Osteoblast (primary cell): ENCODE measurements at regions not wholly inside any gene's neighbourhood (a gene's known extent, or its start where the extent isn't known, plus 50 kb on each side); places are given as distances from the start of the nearest gene placed in this dataset.

ENCODE experiments used
- DNase-seq: peaks from one replicate; pipeline ENCODE4 v3.0.0; 2011; ENCODE audit warnings: low spot score, mixed read lengths; ENCODE audit not compliant: insufficient read length; ENCODE audit errors: missing footprints
- H2AFZ ChIP-seq: 2 replicates; pipeline ENCODE4 v1.6.0; 2011; ENCODE audit warnings: mild to moderate bottlenecking, low read length
- H3K27ac ChIP-seq: 2 replicates; pipeline ENCODE4 v1.5.1; 2011; ENCODE audit warnings: mild to moderate bottlenecking, low read depth, low read length, moderate library complexity
- H3K27me3 ChIP-seq: 2 replicates; pipeline ENCODE4 v1.6.0; 2012; ENCODE audit warnings: mild to moderate bottlenecking, control low read depth, inconsistent platforms, low read length, moderate library complexity; ENCODE audit not compliant: insufficient read depth
- H3K36me3 ChIP-seq: 2 replicates; pipeline ENCODE4 v1.5.1; 2011; ENCODE audit warnings: mild to moderate bottlenecking, low read length, control low read depth, moderate library complexity; ENCODE audit not compliant: insufficient read depth
- H3K4me1 ChIP-seq: 2 replicates; pipeline ENCODE4 v1.5.1; 2011; ENCODE audit warnings: mild to moderate bottlenecking, low read length, control low read depth, moderate library complexity; ENCODE audit not compliant: insufficient read depth
- H3K4me2 ChIP-seq: 2 replicates; pipeline ENCODE4 v1.6.0; 2011; ENCODE audit warnings: mild to moderate bottlenecking, low read length; ENCODE audit not compliant: insufficient read depth
- H3K4me3 ChIP-seq: fragments of 200-600 bp; sonication (generic); 3 replicates; pipeline ENCODE4 v1.5.1; 2012; ENCODE audit warnings: mild to moderate bottlenecking, low read length, inconsistent platforms; ENCODE audit not compliant: insufficient read depth
- H3K79me2 ChIP-seq: 2 replicates; pipeline ENCODE4 v1.6.0; 2012; ENCODE audit warnings: mild to moderate bottlenecking, low read length, control low read depth, inconsistent platforms; ENCODE audit not compliant: insufficient read depth
- H3K9me3 ChIP-seq: 2 replicates; pipeline ENCODE4 v1.5.1; 2011; ENCODE audit warnings: low read depth, low read length, control low read depth
- H4K20me1 ChIP-seq: 2 replicates; pipeline ENCODE4 v1.6.0; 2012; ENCODE audit warnings: mild to moderate bottlenecking, low read length, control low read depth; ENCODE audit not compliant: insufficient read depth
- TF ChIP-seq, protein P1 (sequence below): IDR thresholded peaks from 2 replicates; pipeline ENCODE4 v1.5.1; 2011; ENCODE audit warnings: mild to moderate bottlenecking, low read depth, low read length, moderate library complexity; ENCODE audit errors: extremely low read depth

DNA sequence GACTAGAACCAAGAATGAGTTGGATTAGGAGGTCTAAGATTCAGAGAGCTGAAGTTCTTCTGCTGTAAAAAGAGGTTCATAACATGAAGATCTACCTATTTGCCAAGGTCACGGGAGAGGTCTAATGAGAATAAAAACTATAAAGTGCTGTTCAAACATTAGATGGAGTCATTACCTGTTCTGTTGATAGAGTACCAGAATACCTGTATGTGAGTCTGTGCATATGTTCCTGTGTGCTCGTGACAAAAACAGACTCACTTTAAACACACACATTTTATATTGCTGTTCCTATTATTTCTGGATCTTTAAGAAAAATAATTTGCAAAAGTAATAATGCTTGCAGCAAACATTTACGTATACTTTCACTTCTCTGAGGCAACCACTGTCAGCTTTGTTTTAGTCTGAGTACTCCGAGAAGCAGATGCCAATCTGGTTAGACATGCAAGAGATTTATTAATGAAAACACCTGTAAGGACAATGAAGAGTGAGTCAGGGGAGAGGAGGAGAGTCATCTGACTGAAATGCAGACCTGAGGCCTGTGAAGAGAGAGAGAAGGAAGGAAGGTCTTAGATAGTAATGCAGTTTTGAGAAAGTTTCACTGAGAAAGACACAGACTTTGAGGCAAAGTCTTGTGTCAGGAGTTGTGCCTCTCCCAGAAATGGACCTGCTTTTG is 221.2 kb downstream of the SQOR start:
- Histone ChIP-seq H2AFZ (no peak overlapping the region), H3K4me1 (no peaks in the 10 kb centered on the region), H4K20me1 (no peaks in the 10 kb centered on the region), H3K79me2 (no peaks in the 10 kb centered on the region), H3K27ac (no peak overlapping the region), H3K9me3 (no peaks in the 10 kb centered on the region), H3K36me3 (no peaks in the 10 kb centered on the region), H3K27me3 (no peaks in the 10 kb centered on the region), H3K4me2 (no peak overlapping the region), H3K4me3 (no peak overlapping the region)
- peak; percentile 14 for DNase-seq
- TF ChIP-seq, protein P1, sequence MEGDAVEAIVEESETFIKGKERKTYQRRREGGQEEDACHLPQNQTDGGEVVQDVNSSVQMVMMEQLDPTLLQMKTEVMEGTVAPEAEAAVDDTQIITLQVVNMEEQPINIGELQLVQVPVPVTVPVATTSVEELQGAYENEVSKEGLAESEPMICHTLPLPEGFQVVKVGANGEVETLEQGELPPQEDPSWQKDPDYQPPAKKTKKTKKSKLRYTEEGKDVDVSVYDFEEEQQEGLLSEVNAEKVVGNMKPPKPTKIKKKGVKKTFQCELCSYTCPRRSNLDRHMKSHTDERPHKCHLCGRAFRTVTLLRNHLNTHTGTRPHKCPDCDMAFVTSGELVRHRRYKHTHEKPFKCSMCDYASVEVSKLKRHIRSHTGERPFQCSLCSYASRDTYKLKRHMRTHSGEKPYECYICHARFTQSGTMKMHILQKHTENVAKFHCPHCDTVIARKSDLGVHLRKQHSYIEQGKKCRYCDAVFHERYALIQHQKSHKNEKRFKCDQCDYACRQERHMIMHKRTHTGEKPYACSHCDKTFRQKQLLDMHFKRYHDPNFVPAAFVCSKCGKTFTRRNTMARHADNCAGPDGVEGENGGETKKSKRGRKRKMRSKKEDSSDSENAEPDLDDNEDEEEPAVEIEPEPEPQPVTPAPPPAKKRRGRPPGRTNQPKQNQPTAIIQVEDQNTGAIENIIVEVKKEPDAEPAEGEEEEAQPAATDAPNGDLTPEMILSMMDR, result no peak

DNA sequence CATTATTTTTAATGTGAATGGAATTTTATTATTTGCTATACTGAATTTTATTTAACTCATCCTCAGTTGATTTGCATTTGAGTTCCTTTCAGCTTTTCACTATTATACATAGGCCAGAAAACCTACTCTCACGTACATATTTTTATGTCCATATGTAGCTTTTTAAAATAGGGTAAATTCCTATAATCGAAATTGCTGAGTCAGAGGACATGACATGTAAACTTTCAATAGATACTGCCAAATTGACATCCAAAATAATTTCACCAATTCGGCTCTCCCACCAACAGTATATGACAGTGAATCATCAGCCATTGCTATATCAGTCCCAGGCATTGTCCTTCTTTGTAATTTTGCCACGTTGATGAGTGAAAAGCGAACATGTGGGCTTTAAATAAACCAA is 222.5 kb downstream of the SQOR start:
- TF ChIP-seq, protein P1, result no peak
- H3K27me3 ChIP-seq, result no peaks in the 10 kb centered on the region
- H3K9me3 ChIP-seq, result no peaks in the 10 kb centered on the region
- H3K4me1 ChIP-seq, result no peaks in the 10 kb centered on the region
- no peaks in the 10 kb centered on the region for H3K36me3 ChIP-seq
- no peak overlapping the region for H2AFZ ChIP-seq
- H3K4me3 ChIP-seq, result no peak overlapping the region
- no peak overlapping the region for H3K27ac ChIP-seq
- H3K4me2 ChIP-seq, result no peak overlapping the region
- no peak for DNase-seq
- no peaks in the 10 kb centered on the region for H3K79me2 ChIP-seq
- no peaks in the 10 kb centered on the region for H4K20me1 ChIP-seq

- no peaks in the 10 kb centered on the region for H3K4me1 ChIP-seq
Observed at GRCh38 chr15:45858491-45858890, 223.7 kb downstream of the SQOR start.

GRCh38 chr15:45862034-45862433 is 227.2 kb downstream of the SQOR start:
- H3K4me2 ChIP-seq, result no peak overlapping the region
- H3K4me1 ChIP-seq, result no peaks in the 10 kb centered on the region
- H3K79me2 ChIP-seq, result no peaks in the 10 kb centered on the region
- no peak for DNase-seq
- TF ChIP-seq, protein P1, result no peak
- H3K27me3 ChIP-seq, result no peaks in the 10 kb centered on the region
- no peak overlapping the region for H3K27ac ChIP-seq
- H3K4me3 ChIP-seq, result no peak overlapping the region
- H3K36me3 ChIP-seq, result no peaks in the 10 kb centered on the region
- H3K9me3 ChIP-seq, result no peaks in the 10 kb centered on the region
- H4K20me1 ChIP-seq, result no peaks in the 10 kb centered on the region
- no peak overlapping the region for H2AFZ ChIP-seq

More at GRCh38 chr15:45858491-45858890, 223.7 kb downstream of the SQOR start:
- Histone ChIP-seq H3K4me2 (no peak overlapping the region), H2AFZ (no peak overlapping the region), H3K4me3 (no peak overlapping the region), H3K79me2 (no peaks in the 10 kb centered on the region), H3K27me3 (no peaks in the 10 kb centered on the region), H3K9me3 (no peaks in the 10 kb centered on the region), H4K20me1 (no peaks in the 10 kb centered on the region), H3K36me3 (no peaks in the 10 kb centered on the region), H3K27ac (no peak overlapping the region)
- TF ChIP-seq, protein P1, result no peak
- DNase-seq, result no peak
